ENCODE measurements at regions not wholly inside any gene's neighbourhood (a gene's known extent, or its start where the extent isn't known, plus 50 kb on each side); places are given as distances from the start of the nearest gene placed in this dataset.

DNA sequence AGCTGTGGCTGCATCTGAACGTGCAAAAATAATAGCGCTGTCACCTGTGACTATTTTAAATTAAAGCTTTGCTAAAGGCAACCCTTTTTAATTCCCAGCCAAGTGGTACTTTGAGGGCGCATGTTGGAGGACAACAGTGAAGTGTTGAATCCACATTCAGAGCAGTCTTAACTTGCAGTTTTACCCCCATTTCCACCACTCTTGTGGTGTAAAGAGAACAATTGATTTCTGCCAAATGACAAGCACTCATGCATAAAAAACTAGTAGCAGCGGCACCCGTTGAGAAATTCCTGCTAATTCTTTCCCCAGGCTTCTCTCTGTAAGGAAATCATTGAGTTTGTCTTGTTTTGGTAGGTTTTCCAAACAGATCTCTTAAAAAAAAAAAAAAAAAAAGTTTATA lies 1033.3 kb downstream of the EFNB2 start:
- no peak for TF ChIP-seq POLR2AphosphoS5 (IDR thresholded peaks at IDR 0.05; ENCODE audit: borderline replicate concordance, low read depth, low read length)
- TF ChIP-seq EZH2 (IDR thresholded peaks at IDR 0.05) = no peak

Measured in SK-N-MC (cell line).